TTC549 (cell line): ENCODE measurements at regions not wholly inside any gene's neighbourhood (a gene's known extent, or its start where the extent isn't known, plus 50 kb on each side); places are given as distances from the start of the nearest gene placed in this dataset.

Experiments
- FAIRE-seq: peaks from 2 replicates; lab custom pipeline; 2012; peaks lifted over from hg19 to GRCh38; lab: Jason Lieb, UNC

GRCh38 chr13:106297283-106297682, 238.2 kb downstream of the EFNB2 start:
- FAIRE-seq = no peak

GRCh38 chr13:106296723-106297122, 238.7 kb downstream of the EFNB2 start:
- FAIRE-seq = no peak

GRCh38 chr13:106295971-106296370, 239.5 kb downstream of the EFNB2 start:
- no peak for FAIRE-seq

- no peak for FAIRE-seq
Observed at GRCh38 chr13:106291006-106291405, 244.5 kb downstream of the EFNB2 start.

GRCh38 chr13:106287351-106287750, 248.1 kb downstream of the EFNB2 start:
- FAIRE-seq = no peak

GRCh38 chr13:106286811-106287210, 248.7 kb downstream of the EFNB2 start:
- FAIRE-seq = no peak

GRCh38 chr13:106284358-106284757, 251.1 kb downstream of the EFNB2 start:
- FAIRE-seq = no peak

- no peak for FAIRE-seq
Observed at GRCh38 chr13:106281426-106281825, 254.0 kb downstream of the EFNB2 start.

- no peak for FAIRE-seq
Observed at GRCh38 chr13:106277484-106278154, 257.8 kb downstream of the EFNB2 start.

- no peak for FAIRE-seq
Observed at GRCh38 chr13:106276876-106277275, 258.6 kb downstream of the EFNB2 start.

GRCh38 chr13:106275446-106276032, 259.9 kb downstream of the EFNB2 start:
- FAIRE-seq = no peak

GRCh38 chr13:106274551-106275203, 260.8 kb downstream of the EFNB2 start:
- FAIRE-seq = no peak

GRCh38 chr13:106263801-106264200, 271.7 kb downstream of the EFNB2 start:
- no peak for FAIRE-seq

GRCh38 chr13:106262886-106263285, 272.6 kb downstream of the EFNB2 start:
- no peak for FAIRE-seq

GRCh38 chr13:106261450-106261849, 274.0 kb downstream of the EFNB2 start:
- no peak for FAIRE-seq

- FAIRE-seq = no peak
Observed at GRCh38 chr13:106260352-106260751, 275.1 kb downstream of the EFNB2 start.

- FAIRE-seq = no peak
Observed at GRCh38 chr13:106259928-106260327, 275.5 kb downstream of the EFNB2 start.

GRCh38 chr13:106246666-106247188, 288.7 kb downstream of the EFNB2 start:
- no peak for FAIRE-seq

GRCh38 chr13:106246242-106246641, 289.2 kb downstream of the EFNB2 start:
- no peak for FAIRE-seq

- no peak for FAIRE-seq
Observed at GRCh38 chr13:106243011-106243565, 292.4 kb downstream of the EFNB2 start.

- no peak for FAIRE-seq
Observed at GRCh38 chr13:106241974-106242953, 293.2 kb downstream of the EFNB2 start.

- no peak for FAIRE-seq
Observed at GRCh38 chr13:106238690-106239089, 296.8 kb downstream of the EFNB2 start.
